ENCODE measurements at regions not wholly inside any gene's neighbourhood (a gene's known extent, or its start where the extent isn't known, plus 50 kb on each side); places are given as distances from the start of the nearest gene placed in this dataset.

DNA sequence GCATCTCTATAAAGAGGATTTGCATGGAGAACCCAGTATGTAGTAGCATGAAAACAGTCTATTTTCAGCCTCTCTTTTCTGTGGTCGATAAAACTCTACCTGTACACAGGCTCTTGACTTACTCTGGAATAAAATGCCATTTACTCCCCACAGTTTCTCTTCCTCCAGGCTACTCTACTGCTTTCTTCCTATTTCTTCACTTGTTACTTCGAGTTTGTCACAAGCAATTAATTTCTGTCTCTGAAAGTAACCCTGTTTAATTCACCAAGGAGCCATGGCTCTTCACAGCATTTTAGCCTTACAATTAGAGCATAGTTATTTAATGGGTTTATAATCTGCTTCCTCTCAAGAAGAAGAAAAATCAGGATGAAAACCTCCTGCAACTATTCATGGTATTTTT lies 472.9 kb upstream of the PRKX start:
- Histone ChIP-seq H2AFZ (ENCODE audit: low read depth) (no peak overlapping the region), H3K79me2 (ENCODE audit: insufficient read depth) (no peaks in the 10 kb centered on the region), H3F3A (replicated peaks; ENCODE audit: insufficient read depth) (no peaks in the 10 kb centered on the region), H3K4me2 (no peak overlapping the region), H3K4me3 (ENCODE audit: low read depth in 2 of 2, low read length in 1 of 2) (no peak overlapping the region), H3K4me1 (ENCODE audit: control insufficient read depth in 1 of 2, insufficient read depth in 2 of 2, low read depth in 1 of 2, low read length in 1 of 2) (no peaks in the 10 kb centered on the region), H3K27me3 (ENCODE audit: insufficient read depth) (no peaks in the 10 kb centered on the region), H3K9ac (no peak overlapping the region), H3K27ac (ENCODE audit: low read depth in 2 of 2, low read length in 1 of 2) (no peak overlapping the region), H4K20me1 (ENCODE audit: insufficient read depth) (no peaks in the 10 kb centered on the region), H3K36me3 (replicated peaks in 1 of 2; ENCODE audit: control insufficient read depth in 1 of 2, insufficient read depth in 2 of 2, low read length in 1 of 2) (no peaks in the 10 kb centered on the region), H3K9me3 (no peaks in the 10 kb centered on the region), H3K9me2 (no peaks in the 10 kb centered on the region)
- DNase-seq = no peak
- ChIA-PET CTCF (no interaction called here), POLR2A (no interaction called here)
- 1% methylated on average over 2 of the region's 2 CpGs for WGBS (ENCODE audit: low lambda C conversion rate)
- TF ChIP-seq, protein P1, sequence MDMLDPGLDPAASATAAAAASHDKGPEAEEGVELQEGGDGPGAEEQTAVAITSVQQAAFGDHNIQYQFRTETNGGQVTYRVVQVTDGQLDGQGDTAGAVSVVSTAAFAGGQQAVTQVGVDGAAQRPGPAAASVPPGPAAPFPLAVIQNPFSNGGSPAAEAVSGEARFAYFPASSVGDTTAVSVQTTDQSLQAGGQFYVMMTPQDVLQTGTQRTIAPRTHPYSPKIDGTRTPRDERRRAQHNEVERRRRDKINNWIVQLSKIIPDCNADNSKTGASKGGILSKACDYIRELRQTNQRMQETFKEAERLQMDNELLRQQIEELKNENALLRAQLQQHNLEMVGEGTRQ (IDR thresholded peaks at IDR 0.05; ENCODE audit: borderline replicate concordance, low read depth, low read length) = no peak
- TF ChIP-seq TCF12 (IDR thresholded peaks at IDR 0.05) (no peak), CHD2 (IDR thresholded peaks at IDR 0.05; ENCODE audit: low read length, partially characterized antibody) (no peak), JUND (IDR thresholded peaks at IDR 0.05) (no peak), ELF1 (IDR thresholded peaks at IDR 0.05) (no peak), MXI1 (IDR thresholded peaks at IDR 0.05; ENCODE audit: low read depth, low read length) (no peak), EP300 (IDR thresholded peaks at IDR 0.05; ENCODE audit: borderline replicate concordance in 1 of 2, low read depth in 1 of 2, low read length in 1 of 2) (no peak), POLR2AphosphoS5 (IDR thresholded peaks at IDR 0.05; ENCODE audit: low read depth, low read length) (no peak), FOXJ3 (CRISPR knock-in tag; IDR thresholded peaks at IDR 0.05) (no peak), RXRA (IDR thresholded peaks at IDR 0.05; ENCODE audit: borderline replicate concordance, low read depth) (no peak), MEF2A (IDR thresholded peaks at IDR 0.05; ENCODE audit: borderline replicate concordance, low read depth) (no peak), EZH2phosphoT487 (IDR thresholded peaks at IDR 0.05; ENCODE audit: borderline replicate concordance, low read depth) (no peak), FOXM1 (IDR thresholded peaks at IDR 0.05; ENCODE audit: low read depth) (no peak)
- TF ChIP-seq, protein P2, sequence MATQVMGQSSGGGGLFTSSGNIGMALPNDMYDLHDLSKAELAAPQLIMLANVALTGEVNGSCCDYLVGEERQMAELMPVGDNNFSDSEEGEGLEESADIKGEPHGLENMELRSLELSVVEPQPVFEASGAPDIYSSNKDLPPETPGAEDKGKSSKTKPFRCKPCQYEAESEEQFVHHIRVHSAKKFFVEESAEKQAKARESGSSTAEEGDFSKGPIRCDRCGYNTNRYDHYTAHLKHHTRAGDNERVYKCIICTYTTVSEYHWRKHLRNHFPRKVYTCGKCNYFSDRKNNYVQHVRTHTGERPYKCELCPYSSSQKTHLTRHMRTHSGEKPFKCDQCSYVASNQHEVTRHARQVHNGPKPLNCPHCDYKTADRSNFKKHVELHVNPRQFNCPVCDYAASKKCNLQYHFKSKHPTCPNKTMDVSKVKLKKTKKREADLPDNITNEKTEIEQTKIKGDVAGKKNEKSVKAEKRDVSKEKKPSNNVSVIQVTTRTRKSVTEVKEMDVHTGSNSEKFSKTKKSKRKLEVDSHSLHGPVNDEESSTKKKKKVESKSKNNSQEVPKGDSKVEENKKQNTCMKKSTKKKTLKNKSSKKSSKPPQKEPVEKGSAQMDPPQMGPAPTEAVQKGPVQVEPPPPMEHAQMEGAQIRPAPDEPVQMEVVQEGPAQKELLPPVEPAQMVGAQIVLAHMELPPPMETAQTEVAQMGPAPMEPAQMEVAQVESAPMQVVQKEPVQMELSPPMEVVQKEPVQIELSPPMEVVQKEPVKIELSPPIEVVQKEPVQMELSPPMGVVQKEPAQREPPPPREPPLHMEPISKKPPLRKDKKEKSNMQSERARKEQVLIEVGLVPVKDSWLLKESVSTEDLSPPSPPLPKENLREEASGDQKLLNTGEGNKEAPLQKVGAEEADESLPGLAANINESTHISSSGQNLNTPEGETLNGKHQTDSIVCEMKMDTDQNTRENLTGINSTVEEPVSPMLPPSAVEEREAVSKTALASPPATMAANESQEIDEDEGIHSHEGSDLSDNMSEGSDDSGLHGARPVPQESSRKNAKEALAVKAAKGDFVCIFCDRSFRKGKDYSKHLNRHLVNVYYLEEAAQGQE (IDR thresholded peaks at IDR 0.05; ENCODE audit: low read depth, low read length) = no peak
- TF ChIP-seq, protein P3, sequence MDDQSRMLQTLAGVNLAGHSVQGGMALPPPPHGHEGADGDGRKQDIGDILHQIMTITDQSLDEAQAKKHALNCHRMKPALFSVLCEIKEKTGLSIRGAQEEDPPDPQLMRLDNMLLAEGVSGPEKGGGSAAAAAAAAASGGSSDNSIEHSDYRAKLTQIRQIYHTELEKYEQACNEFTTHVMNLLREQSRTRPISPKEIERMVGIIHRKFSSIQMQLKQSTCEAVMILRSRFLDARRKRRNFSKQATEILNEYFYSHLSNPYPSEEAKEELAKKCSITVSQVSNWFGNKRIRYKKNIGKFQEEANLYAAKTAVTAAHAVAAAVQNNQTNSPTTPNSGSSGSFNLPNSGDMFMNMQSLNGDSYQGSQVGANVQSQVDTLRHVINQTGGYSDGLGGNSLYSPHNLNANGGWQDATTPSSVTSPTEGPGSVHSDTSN (IDR thresholded peaks at IDR 0.05) = no peak

Measured in SK-N-SH (cell line).